CD4-positive, alpha-beta T cell (primary cell): ENCODE measurements at regions not wholly inside any gene's neighbourhood (a gene's known extent, or its start where the extent isn't known, plus 50 kb on each side); places are given as distances from the start of the nearest gene placed in this dataset.

ENCODE experiments used
- ATAC-seq: fragments of 200-7000 bp; cut with Tn5 transposase; one replicate; pipeline ENCODE4 v1.10.0; 2022; ENCODE audit warnings: mild to moderate bottlenecking; ENCODE audit not compliant: poor library complexity
- CTCF ChIA-PET: fragments of 350-600 bp; sonication (Branson Sonifier 250); formaldehyde crosslinking; loops from one replicate; lab custom pipeline; 2021; ENCODE audit warnings: antibody characterized with exemption, inconsistent platforms; lab: Charles Lee
- POLR2A ChIA-PET: fragments of 350-600 bp; sonication (Branson Sonifier 250); formaldehyde crosslinking; loops from one replicate; lab custom pipeline; 2021; ENCODE audit warnings: antibody characterized with exemption, inconsistent platforms; lab: Charles Lee
- DNase-seq, 14 experiments: peaks; one replicate each; pipeline ENCODE4 v3.0.0-alpha.2; 2013 to 2020; ENCODE audit warnings: mixed read lengths in 2 of 14
- H3K27ac ChIP-seq, 2 donors: one replicate each; pipeline versions ENCODE4 v1.5.1 to v1.7.0; 2013; ENCODE audit warnings: low read length in 2 of 2, low read depth in 1 of 2, mild to moderate bottlenecking in 1 of 2
- H3K27me3 ChIP-seq, 2 experiments: 1 replicate in 1 of 2; 2 replicates in 1 of 2; pipeline versions ENCODE4 v1.6.1 to v1.7.0; 2013; ENCODE audit warnings: low read length in 2 of 2, control low read depth in 1 of 2, mild to moderate bottlenecking in 1 of 2, moderate library complexity in 1 of 2; ENCODE audit not compliant: insufficient read depth in 2 of 2, control insufficient read depth in 1 of 2
- H3K36me3 ChIP-seq: one replicate; pipeline ENCODE4 v1.6.1; 2013; ENCODE audit warnings: low read length, control low read depth; ENCODE audit not compliant: insufficient read depth
- H3K4me1 ChIP-seq: one replicate; pipeline ENCODE4 v1.6.1; 2013; ENCODE audit warnings: low read length, control low read depth; ENCODE audit not compliant: insufficient read depth
- H3K4me3 ChIP-seq: one replicate; pipeline ENCODE4 v1.5.1; 2013; ENCODE audit warnings: mild to moderate bottlenecking, low read length, moderate library complexity
- H3K9me3 ChIP-seq, 2 experiments: 1 replicate in 1 of 2; 2 replicates in 1 of 2; pipeline versions ENCODE4 v1.6.1 to v1.7.0; 2013; ENCODE audit warnings: low read length in 2 of 2, mild to moderate bottlenecking in 2 of 2, control low read depth in 1 of 2, moderate library complexity in 1 of 2; ENCODE audit not compliant: control insufficient read depth in 1 of 2, insufficient read depth in 1 of 2
- H3K27ac Mint-ChIP-seq: one replicate; pipeline ENCODE4 v1.8.0; 2020; ENCODE audit warnings: mixed read lengths
- H3K27me3 Mint-ChIP-seq: one replicate; pipeline ENCODE4 v1.8.0; 2021; ENCODE audit warnings: mixed read lengths
- H3K36me3 Mint-ChIP-seq: one replicate; pipeline ENCODE4 v1.8.0; 2021; ENCODE audit warnings: low read depth, mixed read lengths
- H3K4me1 Mint-ChIP-seq: one replicate; pipeline ENCODE4 v1.8.0; 2021; ENCODE audit warnings: low read depth, mixed read lengths
- H3K4me3 Mint-ChIP-seq: one replicate; pipeline ENCODE4 v1.8.0; 2020; ENCODE audit warnings: mild to moderate bottlenecking, mixed read lengths
- H3K9me3 Mint-ChIP-seq: one replicate; pipeline ENCODE4 v1.8.0; 2020; ENCODE audit warnings: mixed read lengths
- CTCF ChIP-seq: fragments of 200-600 bp; IDR thresholded peaks from one replicate; pipeline ENCODE4 v1.8.0; 2022; ENCODE audit warnings: antibody characterized with exemption, mild to moderate bottlenecking
- intact Hi-C, 2 experiments: fragments of 100-400 bp; cut with DNase I in 1 of 2; cut with micrococcal nuclease in 1 of 2; formaldehyde crosslinking; loops; one replicate each; pipeline versions ENCODE4 v1.15.1 to v1.9.0; 2023 to 2025; cut with DNase I, micrococcal nuclease

- Histone ChIP-seq H3K27me3 (no peaks in the 10 kb centered on the region), H3K27ac (no peak overlapping the region), H3K9me3 (no peaks in the 10 kb centered on the region), H3K36me3 (no peaks in the 10 kb centered on the region), H3K4me1 (peaks cover 26% of the 10 kb centered on the region), H3K4me3 (no peak overlapping the region)
- CTCF ChIA-PET = interaction anchor here (1.0 to 1.8 kb wide), 5 partner anchors 9 to 474 kb away, joined by 3 to 7 read pairs (median 3); no protein-coding TSS in a partner anchor
- intact Hi-C loops = loop anchor here (5.0 to 10.0 kb wide), 3 partner anchors 86 to 569 kb away; no protein-coding TSS in a partner anchor
- POLR2A ChIA-PET = interaction anchor here (0.9 to 11.4 kb wide), 5 partner anchors 13 to 347 kb away, joined by 3 to 212 read pairs (median 4); no protein-coding TSS in a partner anchor
- Mint-ChIP-seq H3K4me3 (no peak overlapping the region), H3K27ac (no peak overlapping the region), H3K36me3 (no peaks in the 10 kb centered on the region), H3K4me1 (peaks cover 41% of the 10 kb centered on the region), H3K9me3 (no peaks in the 10 kb centered on the region), H3K27me3 (no peaks in the 10 kb centered on the region)
- ATAC-seq (no peak), DNase-seq (no peak)
- no peak for TF ChIP-seq CTCF
Observed at GRCh38 chr11:128283451-128283850, 303.9 kb downstream of the ETS1 start.

GRCh38 chr11:128282053-128282452, 305.3 kb downstream of the ETS1 start:
- DNase-seq (no peak), ATAC-seq (no peak)
- Mint-ChIP-seq H3K9me3 (no peaks in the 10 kb centered on the region), H3K4me3 (no peak overlapping the region), H3K27me3 (no peaks in the 10 kb centered on the region), H3K36me3 (no peaks in the 10 kb centered on the region), H3K27ac (no peak overlapping the region), H3K4me1 (peaks cover 27% of the 10 kb centered on the region)
- Histone ChIP-seq H3K9me3 (no peaks in the 10 kb centered on the region), H3K27ac (no peak overlapping the region), H3K36me3 (no peaks in the 10 kb centered on the region), H3K27me3 (no peaks in the 10 kb centered on the region), H3K4me1 (peaks cover 22% of the 10 kb centered on the region), H3K4me3 (no peak overlapping the region)
- no peak for TF ChIP-seq CTCF
- ChIA-PET CTCF (interaction anchor here (1.0 to 1.8 kb wide), 4 partner anchors 84 to 350 kb away, joined by 3 to 7 read pairs (median 5); no protein-coding TSS in a partner anchor), POLR2A (no interaction called here)
- intact Hi-C loops = loop anchor here (5.0 to 10.0 kb wide), 3 partner anchors 85 to 570 kb away; no protein-coding TSS in a partner anchor

- intact Hi-C loops = loop anchor here (5.0 to 10.0 kb wide), 4 partner anchors 83 to 572 kb away; no protein-coding TSS in a partner anchor
- no peak overlapping the region for H3K27ac Mint-ChIP-seq
Observed at GRCh38 chr11:128279866-128280265, 307.5 kb downstream of the ETS1 start.

More at GRCh38 chr11:128279866-128280265, 307.5 kb downstream of the ETS1 start:
- H3K9me3 ChIP-seq = no peaks in the 10 kb centered on the region
- ATAC-seq = no peak
- H3K36me3 Mint-ChIP-seq = no peaks in the 10 kb centered on the region
- no peaks in the 10 kb centered on the region for H3K9me3 Mint-ChIP-seq
- peaks cover 5% of the 10 kb centered on the region for H3K4me1 Mint-ChIP-seq
- H3K27me3 ChIP-seq = no peaks in the 10 kb centered on the region
- no peaks in the 10 kb centered on the region for H3K27me3 Mint-ChIP-seq
- no peaks in the 10 kb centered on the region for H3K36me3 ChIP-seq
- no peak overlapping the region for H3K4me3 Mint-ChIP-seq
- DNase-seq = no peak
- ChIA-PET POLR2A (no interaction called here), CTCF (interaction anchor here (1.8 kb wide), 1 partner anchor 11 kb away, joined by 4 read pairs; no protein-coding TSS in a partner anchor)
- no peak overlapping the region for H3K4me3 ChIP-seq
- H3K27ac ChIP-seq = no peak overlapping the region
- H3K4me1 ChIP-seq = peaks cover 4% of the 10 kb centered on the region
- no peak for TF ChIP-seq CTCF
